ENCODE measurements at regions not wholly inside any gene's neighbourhood (a gene's known extent, or its start where the extent isn't known, plus 50 kb on each side); places are given as distances from the start of the nearest gene placed in this dataset.

- TF ChIP-seq, protein P1, sequence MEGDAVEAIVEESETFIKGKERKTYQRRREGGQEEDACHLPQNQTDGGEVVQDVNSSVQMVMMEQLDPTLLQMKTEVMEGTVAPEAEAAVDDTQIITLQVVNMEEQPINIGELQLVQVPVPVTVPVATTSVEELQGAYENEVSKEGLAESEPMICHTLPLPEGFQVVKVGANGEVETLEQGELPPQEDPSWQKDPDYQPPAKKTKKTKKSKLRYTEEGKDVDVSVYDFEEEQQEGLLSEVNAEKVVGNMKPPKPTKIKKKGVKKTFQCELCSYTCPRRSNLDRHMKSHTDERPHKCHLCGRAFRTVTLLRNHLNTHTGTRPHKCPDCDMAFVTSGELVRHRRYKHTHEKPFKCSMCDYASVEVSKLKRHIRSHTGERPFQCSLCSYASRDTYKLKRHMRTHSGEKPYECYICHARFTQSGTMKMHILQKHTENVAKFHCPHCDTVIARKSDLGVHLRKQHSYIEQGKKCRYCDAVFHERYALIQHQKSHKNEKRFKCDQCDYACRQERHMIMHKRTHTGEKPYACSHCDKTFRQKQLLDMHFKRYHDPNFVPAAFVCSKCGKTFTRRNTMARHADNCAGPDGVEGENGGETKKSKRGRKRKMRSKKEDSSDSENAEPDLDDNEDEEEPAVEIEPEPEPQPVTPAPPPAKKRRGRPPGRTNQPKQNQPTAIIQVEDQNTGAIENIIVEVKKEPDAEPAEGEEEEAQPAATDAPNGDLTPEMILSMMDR (IDR thresholded peaks at IDR 0.05; ENCODE audit: low read length) = no peak
- no peak for TF ChIP-seq EZH2 (IDR thresholded peaks at IDR 0.05; ENCODE audit: borderline replicate concordance, low read length)
These were observed 102.5 kb downstream of the HNRNPLL start for GRCh38 chr2:38500283-38500634.

Data from OCI-LY1 (cell line).